Left lung (tissue), 4 donors: ENCODE measurements at regions not wholly inside any gene's neighbourhood (a gene's known extent, or its start where the extent isn't known, plus 50 kb on each side); places are given as distances from the start of the nearest gene placed in this dataset.
A peak's percentile ranks its signal among the peaks of the same experiment; 100 is the strongest.

Source experiments
- ATAC-seq: fragments of 200-7000 bp; cut with Tn5 transposase; one replicate; pipeline ENCODE4 v1.9.1; 2020; ENCODE audit warnings: moderate library complexity
- DNase-seq, 4 donors: peaks; one replicate each; pipeline ENCODE4 v3.0.0-alpha.2; 2013 to 2020
- H3K27ac ChIP-seq, 2 donors: fragments of 200-600 bp; sonication (generic) in 1 of 2; one replicate each; pipeline versions ENCODE4 v1.5.0 to v1.8.0; 2020 to 2021
- H3K27me3 ChIP-seq, 2 donors: fragments of 200-600 bp; sonication (generic) in 1 of 2; one replicate each; pipeline versions ENCODE4 v1.5.0 to v1.8.0; 2020 to 2021
- H3K36me3 ChIP-seq, 2 donors: fragments of 200-600 bp; sonication (generic) in 1 of 2; one replicate each; pipeline versions ENCODE4 v1.5.0 to v1.8.0; 2020 to 2021
- H3K4me1 ChIP-seq, 2 donors: fragments of 200-600 bp; one replicate each; pipeline ENCODE4 v1.8.0; 2021
- H3K4me3 ChIP-seq, 2 donors: fragments of 200-600 bp; sonication (generic) in 1 of 2; one replicate each; pipeline versions ENCODE4 v1.5.0 to v1.8.0; 2020 to 2021; ENCODE audit warnings: mild to moderate bottlenecking in 1 of 2
- H3K9me3 ChIP-seq, 2 donors: fragments of 200-600 bp; sonication (generic) in 1 of 2; one replicate each; pipeline versions ENCODE4 v1.5.0 to v1.8.0; 2020 to 2021
- intact Hi-C, 2 donors: fragments of 100-400 bp; cut with DNase I; formaldehyde crosslinking; loops; one replicate each; pipeline versions ENCODE4 v1.11.2 to v1.14.2; 2022
- TF ChIP-seq, protein P1 (sequence below), 2 donors: fragments of 200-600 bp; sonication (generic) in 1 of 2; IDR thresholded peaks; one replicate each; pipeline versions ENCODE4 v1.5.0 to v1.8.0; 2021; ENCODE audit warnings: antibody characterized with exemption in 2 of 2
- donor health status: DM: no; HTN: yes; CAD: no.
- donor health status: DM: no; HTN: no; CAD: no.

DNA sequence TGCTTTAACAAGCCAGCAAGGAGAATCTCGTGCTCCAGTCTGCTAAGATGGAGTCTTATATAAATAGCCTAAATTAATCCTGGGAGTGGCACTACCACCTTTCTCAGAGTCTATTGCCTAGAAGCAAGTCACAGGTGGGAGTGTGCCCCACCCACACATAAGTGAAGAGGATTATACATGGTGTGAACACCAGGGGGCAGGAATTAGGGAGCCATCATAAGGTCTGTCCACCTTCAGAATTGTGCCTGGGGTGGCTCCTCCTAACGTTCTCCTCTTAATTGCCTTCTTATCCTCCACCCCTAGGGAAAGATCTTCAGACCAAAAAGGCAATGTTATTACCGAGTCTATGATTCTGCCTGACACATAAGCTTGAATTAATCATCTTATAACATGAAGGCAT, 276.8 kb upstream of the SESN3 start:
- Histone ChIP-seq H3K4me1 (peaks cover 0 to 6% of the 10 kb centered on the region in 2 donors), H3K27ac (no peak overlapping the region), H3K36me3 (no peaks in the 10 kb centered on the region), H3K9me3 (no peaks in the 10 kb centered on the region), H3K27me3 (no peaks in the 10 kb centered on the region), H3K4me3 (no peak overlapping the region)
- TF ChIP-seq, protein P1, sequence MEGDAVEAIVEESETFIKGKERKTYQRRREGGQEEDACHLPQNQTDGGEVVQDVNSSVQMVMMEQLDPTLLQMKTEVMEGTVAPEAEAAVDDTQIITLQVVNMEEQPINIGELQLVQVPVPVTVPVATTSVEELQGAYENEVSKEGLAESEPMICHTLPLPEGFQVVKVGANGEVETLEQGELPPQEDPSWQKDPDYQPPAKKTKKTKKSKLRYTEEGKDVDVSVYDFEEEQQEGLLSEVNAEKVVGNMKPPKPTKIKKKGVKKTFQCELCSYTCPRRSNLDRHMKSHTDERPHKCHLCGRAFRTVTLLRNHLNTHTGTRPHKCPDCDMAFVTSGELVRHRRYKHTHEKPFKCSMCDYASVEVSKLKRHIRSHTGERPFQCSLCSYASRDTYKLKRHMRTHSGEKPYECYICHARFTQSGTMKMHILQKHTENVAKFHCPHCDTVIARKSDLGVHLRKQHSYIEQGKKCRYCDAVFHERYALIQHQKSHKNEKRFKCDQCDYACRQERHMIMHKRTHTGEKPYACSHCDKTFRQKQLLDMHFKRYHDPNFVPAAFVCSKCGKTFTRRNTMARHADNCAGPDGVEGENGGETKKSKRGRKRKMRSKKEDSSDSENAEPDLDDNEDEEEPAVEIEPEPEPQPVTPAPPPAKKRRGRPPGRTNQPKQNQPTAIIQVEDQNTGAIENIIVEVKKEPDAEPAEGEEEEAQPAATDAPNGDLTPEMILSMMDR (IDR thresholded peaks at IDR 0.05), result no peak
- DNase-seq (no peak), ATAC-seq (no peak)
- intact Hi-C loops, result no loop called here

DNA sequence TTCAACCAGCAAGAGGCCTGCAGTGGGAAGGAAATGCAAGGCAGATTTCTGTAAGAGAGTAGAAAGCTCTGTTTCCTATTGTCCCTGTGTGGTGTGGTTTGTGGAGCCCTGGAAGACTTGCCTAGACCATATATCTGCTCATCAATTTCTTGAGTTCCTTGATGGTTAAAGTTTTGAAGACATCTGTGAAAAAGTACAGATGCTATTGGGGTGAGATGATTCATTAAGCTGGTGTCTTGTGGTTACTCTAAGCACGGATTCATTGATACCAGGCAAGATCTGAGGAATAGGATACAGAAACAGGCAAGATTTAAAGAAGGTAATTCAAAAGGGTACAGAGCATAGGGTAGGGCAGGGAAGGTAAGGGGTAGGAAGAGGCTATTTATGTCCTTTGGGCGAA, 275.8 kb upstream of the SESN3 start:
- H3K27ac ChIP-seq, result no peak overlapping the region
- no peak for DNase-seq
- H3K36me3 ChIP-seq, result no peaks in the 10 kb centered on the region
- TF ChIP-seq, protein P1 (IDR thresholded peaks at IDR 0.05), result no peak
- no peaks in the 10 kb centered on the region for H3K9me3 ChIP-seq
- intact Hi-C loops, result no loop called here
- H3K4me1 ChIP-seq, result no peaks in the 10 kb centered on the region
- no peak for ATAC-seq
- H3K27me3 ChIP-seq, result no peaks in the 10 kb centered on the region
- H3K4me3 ChIP-seq, result no peak overlapping the region

DNA sequence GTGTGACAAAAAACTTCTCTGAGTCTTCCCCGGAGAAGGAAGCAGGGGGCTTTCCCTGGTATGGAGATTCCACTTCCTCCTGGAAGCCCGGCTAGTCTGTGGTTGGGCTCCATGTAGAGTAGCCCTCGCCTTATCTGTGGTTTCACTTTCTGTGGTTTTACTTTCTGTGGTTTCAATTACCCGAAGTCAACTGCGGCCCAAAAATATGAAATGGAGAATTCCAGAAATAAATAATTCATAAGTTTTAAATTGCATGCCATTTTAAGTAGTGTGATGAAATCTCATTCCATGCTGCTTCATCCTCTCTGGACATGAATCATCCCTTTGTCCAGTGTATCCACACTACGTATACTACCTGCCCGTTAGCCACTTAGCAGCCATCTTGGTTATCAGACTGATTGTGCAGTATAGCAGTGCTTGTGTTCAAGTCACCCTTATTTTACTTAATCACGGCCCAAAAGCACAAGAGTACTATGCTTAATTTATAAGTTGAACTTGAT, 275.0 kb upstream of the SESN3 start:
- no peaks in the 10 kb centered on the region for H3K36me3 ChIP-seq
- DNase-seq (no peak), ATAC-seq (peak; percentile 75)
- no peak overlapping the region for H3K4me3 ChIP-seq
- intact Hi-C loops, result no loop called here
- no peak overlapping the region for H3K27ac ChIP-seq
- H3K4me1 ChIP-seq, result no peaks in the 10 kb centered on the region
- TF ChIP-seq, protein P1 (IDR thresholded peaks at IDR 0.05), result no peak
- H3K9me3 ChIP-seq, result no peaks in the 10 kb centered on the region
- no peaks in the 10 kb centered on the region for H3K27me3 ChIP-seq

- DNase-seq, result no peak
- Histone ChIP-seq H3K27me3 (no peaks in the 10 kb centered on the region), H3K4me1 (no peaks in the 10 kb centered on the region), H3K4me3 (no peak overlapping the region), H3K27ac (no peak overlapping the region), H3K36me3 (no peaks in the 10 kb centered on the region), H3K9me3 (no peaks in the 10 kb centered on the region)
- intact Hi-C loops, result no loop called here
- TF ChIP-seq, protein P1 (IDR thresholded peaks at IDR 0.05), result no peak
- no peak for ATAC-seq
Measured at GRCh38 chr11:95503047-95503446, 272.0 kb upstream of the SESN3 start.

DNA sequence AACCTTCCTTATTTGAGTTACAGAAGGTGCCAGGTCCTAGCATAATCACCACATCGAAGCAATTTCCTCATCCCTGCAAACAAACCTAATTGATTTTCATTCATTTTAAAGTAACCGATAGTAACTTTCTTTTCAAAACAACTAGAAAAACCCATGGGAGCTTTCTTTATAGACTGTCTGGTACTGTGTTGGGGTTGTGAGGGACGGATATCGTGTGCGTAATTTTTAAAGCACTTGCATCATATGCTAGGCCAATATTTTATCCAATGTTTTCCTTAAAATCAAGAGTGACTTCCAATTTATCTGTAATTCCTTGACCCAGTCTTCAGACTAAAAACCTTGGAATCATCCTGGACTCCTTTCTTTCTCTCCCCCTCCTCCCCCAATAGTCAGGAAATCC, 271.5 kb upstream of the SESN3 start:
- Histone ChIP-seq H3K27ac (no peak overlapping the region), H3K4me3 (no peak overlapping the region)
- intact Hi-C loops, result no loop called here

More for the DNA sequence above, 271.5 kb upstream of the SESN3 start:
- Histone ChIP-seq H3K36me3 (no peaks in the 10 kb centered on the region), H3K27me3 (no peaks in the 10 kb centered on the region), H3K9me3 (no peaks in the 10 kb centered on the region), H3K4me1 (no peaks in the 10 kb centered on the region)
- no peak for ATAC-seq
- no peak for DNase-seq
- TF ChIP-seq, protein P1 (IDR thresholded peaks at IDR 0.05), result no peak
